ENCODE measurements at regions not wholly inside any gene's neighbourhood (a gene's known extent, or its start where the extent isn't known, plus 50 kb on each side); places are given as distances from the start of the nearest gene placed in this dataset.

DNA sequence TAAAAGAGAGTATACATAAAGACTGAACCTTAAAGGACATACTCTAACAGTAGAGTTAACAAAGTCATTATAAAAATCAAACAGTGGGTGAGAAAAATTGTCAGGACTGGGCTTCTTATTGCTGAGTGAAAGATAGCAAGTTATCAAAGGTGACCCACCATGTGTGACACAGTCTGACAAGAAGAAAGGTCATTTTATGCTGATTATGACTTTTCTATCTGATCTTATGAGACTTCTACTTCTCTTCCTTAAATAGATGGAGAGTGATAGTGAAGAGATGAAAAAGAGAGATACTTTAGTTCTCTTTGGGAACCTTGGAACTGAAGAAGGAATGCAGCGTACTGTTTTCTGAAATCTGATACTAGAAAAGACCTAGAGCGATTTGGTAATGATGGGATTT lies 2157.1 kb downstream of the NCAM2 start:
- TF ChIP-seq, protein P1, sequence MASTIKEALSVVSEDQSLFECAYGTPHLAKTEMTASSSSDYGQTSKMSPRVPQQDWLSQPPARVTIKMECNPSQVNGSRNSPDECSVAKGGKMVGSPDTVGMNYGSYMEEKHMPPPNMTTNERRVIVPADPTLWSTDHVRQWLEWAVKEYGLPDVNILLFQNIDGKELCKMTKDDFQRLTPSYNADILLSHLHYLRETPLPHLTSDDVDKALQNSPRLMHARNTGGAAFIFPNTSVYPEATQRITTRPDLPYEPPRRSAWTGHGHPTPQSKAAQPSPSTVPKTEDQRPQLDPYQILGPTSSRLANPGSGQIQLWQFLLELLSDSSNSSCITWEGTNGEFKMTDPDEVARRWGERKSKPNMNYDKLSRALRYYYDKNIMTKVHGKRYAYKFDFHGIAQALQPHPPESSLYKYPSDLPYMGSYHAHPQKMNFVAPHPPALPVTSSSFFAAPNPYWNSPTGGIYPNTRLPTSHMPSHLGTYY (CRISPR knock-in tag; IDR thresholded peaks at IDR 0.05): no peak
- TF ChIP-seq NR3C1 (CRISPR knock-in tag; conservative IDR thresholded peaks at IDR 0.05; ENCODE audit: low read depth): no peak
- no peak for TF ChIP-seq ZNF232 (CRISPR knock-in tag; IDR thresholded peaks at IDR 0.05)

All from WTC11 (cell line).